Gastroesophageal sphincter (tissue), 4 donors: ENCODE measurements at regions not wholly inside any gene's neighbourhood (a gene's known extent, or its start where the extent isn't known, plus 50 kb on each side); places are given as distances from the start of the nearest gene placed in this dataset.
"Not testable (repeated sequence)": the region's sequence is repeated elsewhere in the genome, so short reads cannot be mapped to it uniquely, and the experiment has no call there.

Experiments
- ATAC-seq: fragments of 150-250 bp; one replicate; pipeline ENCODE4 v1.9.1; 2016; ENCODE audit warnings: mild to moderate bottlenecking, moderate library complexity
- H3K27ac ChIP-seq, 4 donors: fragments of 200-600 bp; sonication (generic) in 3 of 4; 1 replicate in 3 of 4; 2 replicates in 1 of 4; pipeline ENCODE4 v1.5.1; 2016 to 2019
- H3K27me3 ChIP-seq: fragments of 200-600 bp; sonication (generic); one replicate; pipeline ENCODE4 v1.5.1; 2019
- H3K36me3 ChIP-seq, 2 donors: fragments of 200-600 bp; sonication (generic); one replicate each; pipeline ENCODE4 v1.5.1; 2019; ENCODE audit warnings: control low read depth in 1 of 2
- H3K4me1 ChIP-seq, 3 donors: fragments of 200-600 bp; sonication (generic); 1 replicate in 2 of 3; 2 replicates in 1 of 3; pipeline ENCODE4 v1.5.1; 2016 to 2019; ENCODE audit warnings: control low read depth in 2 of 3
- H3K4me3 ChIP-seq, 2 donors: fragments of 200-600 bp; sonication (generic); one replicate each; pipeline ENCODE4 v1.5.1; 2019; ENCODE audit warnings: mild to moderate bottlenecking in 1 of 2, moderate library complexity in 1 of 2
- H3K9me3 ChIP-seq, 3 donors: fragments of 200-600 bp; sonication (generic); one replicate each; pipeline ENCODE4 v1.5.1; 2017 to 2019; ENCODE audit warnings: control low read depth in 2 of 3
- CTCF ChIP-seq, 4 experiments: fragments of 200-600 bp in 2 of 4; fragments of 450-650 bp in 2 of 4; sonication (generic) in 1 of 4; IDR thresholded peaks; one replicate each; pipeline ENCODE4 v1.5.1; 2017 to 2019; ENCODE audit warnings: antibody characterized with exemption in 4 of 4, mild to moderate bottlenecking in 2 of 4, moderate library complexity in 2 of 4
- EP300 ChIP-seq: sonication (generic); formaldehyde crosslinking; IDR thresholded peaks from one replicate; pipeline ENCODE4 v1.6.1; 2017; ENCODE audit warnings: antibody characterized with exemption, mild to moderate bottlenecking
- POLR2A ChIP-seq, 2 donors: fragments of 450-650 bp; IDR thresholded peaks; one replicate each; pipeline ENCODE4 v1.6.1; 2017; ENCODE audit warnings: antibody characterized with exemption in 2 of 2, mild to moderate bottlenecking in 2 of 2, moderate library complexity in 1 of 2
- POLR2AphosphoS5 ChIP-seq: sonication (generic); formaldehyde crosslinking; IDR thresholded peaks from one replicate; pipeline ENCODE4 v1.6.1; 2017; ENCODE audit warnings: antibody characterized with exemption
- WGBS, 2 donors: methylation state at CpG; one replicate each; pipeline ENCODE4 v1.1.5; 2018; ENCODE audit warnings: low coverage in 1 of 2; 5-methylcytosine and 5-hydroxymethylcytosine counted together

GRCh38 chr2:8555543-8555942, 126.3 kb upstream of the ID2 start:
- TF ChIP-seq EP300, result no peak
- TF ChIP-seq POLR2A (IDR thresholded peaks at IDR 0.05), result no peak
- TF ChIP-seq CTCF (IDR thresholded peaks at IDR 0.05), result no peak
- TF ChIP-seq POLR2AphosphoS5, result no peak
- H3K36me3 ChIP-seq, result no peaks in the 10 kb centered on the region
- no peak overlapping the region for H3K4me3 ChIP-seq
- no peaks in the 10 kb centered on the region for H3K27me3 ChIP-seq
- no peak overlapping the region for H3K27ac ChIP-seq
- WGBS, 2 donors, result 100% methylated on average over 2 of the region's 2 CpGs
- ATAC-seq, result no peak
- H3K4me1 ChIP-seq, result no peaks in the 10 kb centered on the region
- peaks cover 0 to 26% (median 0%) of the 10 kb centered on the region in 3 donors for H3K9me3 ChIP-seq

GRCh38 chr2:8558096-8558495, 123.8 kb upstream of the ID2 start:
- Histone ChIP-seq H3K4me3 (no peak overlapping the region), H3K27ac (no peak overlapping the region), H3K4me1 (no peaks in the 10 kb centered on the region), H3K36me3 (no peaks in the 10 kb centered on the region), H3K27me3 (no peaks in the 10 kb centered on the region), H3K9me3 (peaks cover 0 to 33% (median 0%) of the 10 kb centered on the region in 3 donors)
- ATAC-seq, result no peak
- TF ChIP-seq POLR2AphosphoS5 (no peak), CTCF (IDR thresholded peaks at IDR 0.05) (no peak), EP300 (no peak), POLR2A (IDR thresholded peaks at IDR 0.05) (no peak)
- 86 to 100% methylated on average over 1 to 2 of the region's 3 CpGs for WGBS, 2 donors

- 85% methylated on average over 2 of the region's 2 CpGs; no CpG with 5 or more reads in 1 of the 2 donors for WGBS, 2 donors
- no peak overlapping the region for H3K4me3 ChIP-seq
- no peaks in the 10 kb centered on the region for H3K27me3 ChIP-seq
- no peak for ATAC-seq
- no peak for TF ChIP-seq POLR2A (IDR thresholded peaks at IDR 0.05)
- TF ChIP-seq CTCF (IDR thresholded peaks at IDR 0.05), result no peak
- no peak for TF ChIP-seq EP300
- TF ChIP-seq POLR2AphosphoS5, result no peak
- H3K4me1 ChIP-seq, result no peaks in the 10 kb centered on the region
- no peaks in the 10 kb centered on the region for H3K36me3 ChIP-seq
- H3K27ac ChIP-seq, result no peak overlapping the region
- peaks cover 0 to 33% (median 0%) of the 10 kb centered on the region in 3 donors for H3K9me3 ChIP-seq
Observed at GRCh38 chr2:8558956-8559355, 122.9 kb upstream of the ID2 start.

- Histone ChIP-seq H3K9me3 (peaks cover 0 to 33% (median 0%) of the 10 kb centered on the region in 3 donors), H3K4me1 (no peaks in the 10 kb centered on the region), H3K27me3 (no peaks in the 10 kb centered on the region), H3K4me3 (no peak overlapping the region), H3K27ac (no peak overlapping the region), H3K36me3 (no peaks in the 10 kb centered on the region)
- ATAC-seq, result no peak
- 86 to 88% methylated on average over 1 of the region's 1 CpG for WGBS, 2 donors
- TF ChIP-seq CTCF (IDR thresholded peaks at IDR 0.05) (no peak), POLR2A (IDR thresholded peaks at IDR 0.05) (no peak), POLR2AphosphoS5 (no peak), EP300 (no peak)
Observed at GRCh38 chr2:8559805-8560204, 122.1 kb upstream of the ID2 start.

- 88% methylated on average over 2 of the region's 2 CpGs; no CpG with 5 or more reads in 1 of the 2 donors for WGBS, 2 donors
- ATAC-seq, H3K4me1 ChIP-seq, H3K27me3 ChIP-seq, H3K4me3 ChIP-seq, H3K27ac ChIP-seq, H3K36me3 ChIP-seq: not testable (repeated sequence)
- peaks cover 0 to 33% (median 0%) of the 10 kb centered on the region in 3 donors for H3K9me3 ChIP-seq
Observed at GRCh38 chr2:8561692-8562091, 120.2 kb upstream of the ID2 start.
